PC-9 (cell line): ENCODE measurements at regions not wholly inside any gene's neighbourhood (a gene's known extent, or its start where the extent isn't known, plus 50 kb on each side); places are given as distances from the start of the nearest gene placed in this dataset.

Source experiments
- BruUV-seq: library from RNA; stranded (reverse); fragments of 400-500 nt; replicated peaks from 2 replicates; lab custom pipeline; 2021; lab: Mats Ljungman, UMichigan
- CTCF ChIA-PET: fragments of 300-600 bp; sonication (Branson Sonifier 250); formaldehyde crosslinking; loops from one replicate; lab custom pipeline; 2022; ENCODE audit warnings: antibody characterized with exemption; lab: Charles Lee
- POLR2A ChIA-PET: fragments of 300-600 bp; sonication (Branson Sonifier 250); formaldehyde crosslinking; loops from one replicate; lab custom pipeline; 2022; ENCODE audit warnings: antibody characterized with exemption; ENCODE audit not compliant: unreplicated experiment; lab: Charles Lee
- DNase-seq, 2 experiments: peaks; one replicate each; pipeline versions ENCODE4 v3.0.0 to v3.0.0-alpha.2; 2015 to 2022; ENCODE audit warnings: mixed read lengths in 1 of 2
- H2AFZ ChIP-seq: fragments of 200-600 bp; sonication (generic); 2 replicates; pipeline ENCODE4 v1.8.1; 2017; ENCODE audit warnings: antibody characterized with exemption
- H3F3A ChIP-seq: fragments of 200-600 bp; sonication (generic); 2 replicates; pipeline ENCODE4 v1.8.1; 2017; ENCODE audit warnings: antibody characterized with exemption, mild to moderate bottlenecking, low read depth; ENCODE audit not compliant: insufficient read depth
- H3K27ac ChIP-seq: fragments of 200-600 bp; sonication (generic); 2 replicates; pipeline ENCODE4 v1.6.1; 2016; ENCODE audit warnings: mixed run types
- H3K27me3 ChIP-seq: fragments of 200-600 bp; sonication (generic); 2 replicates; pipeline ENCODE4 v1.6.1; 2016; ENCODE audit warnings: low read depth, mixed run types; ENCODE audit not compliant: insufficient read depth
- H3K36me3 ChIP-seq: fragments of 200-600 bp; sonication (generic); 2 replicates; pipeline ENCODE4 v1.6.1; 2016; ENCODE audit warnings: low read depth, mixed run types
- H3K4me1 ChIP-seq: fragments of 200-600 bp; sonication (generic); replicated peaks from 2 replicates; pipeline ENCODE4 v1.6.1; 2016; ENCODE audit warnings: mixed run types; ENCODE audit not compliant: insufficient read depth
- H3K4me2 ChIP-seq: fragments of 200-600 bp; sonication (generic); 2 replicates; pipeline ENCODE4 v1.6.1; 2017; ENCODE audit warnings: mixed run types
- H3K4me3 ChIP-seq: fragments of 200-600 bp; sonication (generic); 2 replicates; pipeline ENCODE4 v1.6.1; 2016; ENCODE audit warnings: mixed run types
- H3K79me2 ChIP-seq: fragments of 200-600 bp; sonication (generic); 2 replicates; pipeline ENCODE4 v1.6.1; 2017; ENCODE audit warnings: low read depth, mixed run types
- H3K9me2 ChIP-seq: fragments of 200-600 bp; sonication (generic); 2 replicates; pipeline ENCODE4 v1.8.1; 2017; ENCODE audit warnings: mild to moderate bottlenecking; ENCODE audit not compliant: insufficient read depth
- H3K9me3 ChIP-seq: fragments of 200-600 bp; sonication (generic); 2 replicates; pipeline ENCODE4 v1.8.1; 2016; ENCODE audit warnings: low read depth; ENCODE audit not compliant: insufficient read depth
- H4K20me1 ChIP-seq: fragments of 200-600 bp; sonication (generic); 2 replicates; pipeline ENCODE4 v1.8.1; 2017; ENCODE audit not compliant: insufficient read depth
- CTCF ChIP-seq: fragments of 200-600 bp; sonication (generic); conservative IDR thresholded peaks from 2 replicates; pipeline ENCODE4 v1.6.1; 2017; ENCODE audit warnings: mixed run types, antibody characterized with exemption, mild to moderate bottlenecking, moderate library complexity
- EZH2 ChIP-seq: fragments of 200-600 bp; sonication (generic); IDR thresholded peaks from 2 replicates; pipeline ENCODE4 v1.8.0; 2017; ENCODE audit warnings: antibody characterized with exemption, low read depth
- intact Hi-C: fragments of 100-400 bp; cut with micrococcal nuclease; formaldehyde crosslinking; loops from one replicate; pipeline ENCODE4 v1.10.0; 2022; ENCODE audit not compliant: unreplicated experiment

GRCh38 chr2:75800456-75800855 lies 89.7 kb upstream of the GCFC2 start:
- Histone ChIP-seq H3K27ac (no peak overlapping the region), H3K9me3 (no peaks in the 10 kb centered on the region), H4K20me1 (no peaks in the 10 kb centered on the region), H3K4me3 (no peak overlapping the region), H2AFZ (no peak overlapping the region), H3K36me3 (no peaks in the 10 kb centered on the region), H3K4me2 (no peak overlapping the region), H3K27me3 (peaks cover 42% of the 10 kb centered on the region), H3K79me2 (no peaks in the 10 kb centered on the region), H3K4me1 (no peaks in the 10 kb centered on the region), H3K9me2 (no peaks in the 10 kb centered on the region), H3F3A (no peaks in the 10 kb centered on the region)
- no peak for DNase-seq
- no peak for TF ChIP-seq EZH2
- TF ChIP-seq CTCF: no peak
- ChIA-PET POLR2A (no interaction called here), CTCF (no interaction called here)
- intact Hi-C loops: no loop called here
- BruUV-seq: no TSS peak

GRCh38 chr2:75799859-75800258 lies 89.1 kb upstream of the GCFC2 start:
- no peak overlapping the region for H3K27ac ChIP-seq
- ChIA-PET CTCF (no interaction called here), POLR2A (no interaction called here)
- no peak overlapping the region for H2AFZ ChIP-seq
- no peaks in the 10 kb centered on the region for H4K20me1 ChIP-seq
- no peaks in the 10 kb centered on the region for H3K9me2 ChIP-seq
- DNase-seq: no peak
- no peaks in the 10 kb centered on the region for H3K4me1 ChIP-seq
- BruUV-seq: no TSS peak
- intact Hi-C loops: no loop called here
- H3K9me3 ChIP-seq: no peaks in the 10 kb centered on the region
- no peaks in the 10 kb centered on the region for H3K36me3 ChIP-seq
- H3F3A ChIP-seq: no peaks in the 10 kb centered on the region
- peaks cover 38% of the 10 kb centered on the region for H3K27me3 ChIP-seq
- no peak overlapping the region for H3K4me3 ChIP-seq
- no peaks in the 10 kb centered on the region for H3K79me2 ChIP-seq
- H3K4me2 ChIP-seq: no peak overlapping the region
- no peak for TF ChIP-seq CTCF

GRCh38 chr2:75798569-75798968 lies 87.9 kb upstream of the GCFC2 start:
- POLR2A ChIA-PET: no interaction called here

More at GRCh38 chr2:75798569-75798968, 87.9 kb upstream of the GCFC2 start:
- intact Hi-C loops: no loop called here
- no peaks in the 10 kb centered on the region for H3K4me1 ChIP-seq
- no peak overlapping the region for H3K4me2 ChIP-seq
- no peak overlapping the region for H3K27ac ChIP-seq
- no peak for DNase-seq
- H3K4me3 ChIP-seq: no peak overlapping the region
- TF ChIP-seq CTCF (no peak), EZH2 (no peak)
- H3K36me3 ChIP-seq: no peaks in the 10 kb centered on the region
- H3K79me2 ChIP-seq: no peaks in the 10 kb centered on the region
- no peaks in the 10 kb centered on the region for H3K9me3 ChIP-seq
- H2AFZ ChIP-seq: no peak overlapping the region
- no peaks in the 10 kb centered on the region for H4K20me1 ChIP-seq
- BruUV-seq: no TSS peak
- no peaks in the 10 kb centered on the region for H3F3A ChIP-seq
- CTCF ChIA-PET: no interaction called here
- peaks cover 33% of the 10 kb centered on the region for H3K27me3 ChIP-seq
- no peaks in the 10 kb centered on the region for H3K9me2 ChIP-seq
